ENCODE measurements at regions not wholly inside any gene's neighbourhood (a gene's known extent, or its start where the extent isn't known, plus 50 kb on each side); places are given as distances from the start of the nearest gene placed in this dataset.

DNA sequence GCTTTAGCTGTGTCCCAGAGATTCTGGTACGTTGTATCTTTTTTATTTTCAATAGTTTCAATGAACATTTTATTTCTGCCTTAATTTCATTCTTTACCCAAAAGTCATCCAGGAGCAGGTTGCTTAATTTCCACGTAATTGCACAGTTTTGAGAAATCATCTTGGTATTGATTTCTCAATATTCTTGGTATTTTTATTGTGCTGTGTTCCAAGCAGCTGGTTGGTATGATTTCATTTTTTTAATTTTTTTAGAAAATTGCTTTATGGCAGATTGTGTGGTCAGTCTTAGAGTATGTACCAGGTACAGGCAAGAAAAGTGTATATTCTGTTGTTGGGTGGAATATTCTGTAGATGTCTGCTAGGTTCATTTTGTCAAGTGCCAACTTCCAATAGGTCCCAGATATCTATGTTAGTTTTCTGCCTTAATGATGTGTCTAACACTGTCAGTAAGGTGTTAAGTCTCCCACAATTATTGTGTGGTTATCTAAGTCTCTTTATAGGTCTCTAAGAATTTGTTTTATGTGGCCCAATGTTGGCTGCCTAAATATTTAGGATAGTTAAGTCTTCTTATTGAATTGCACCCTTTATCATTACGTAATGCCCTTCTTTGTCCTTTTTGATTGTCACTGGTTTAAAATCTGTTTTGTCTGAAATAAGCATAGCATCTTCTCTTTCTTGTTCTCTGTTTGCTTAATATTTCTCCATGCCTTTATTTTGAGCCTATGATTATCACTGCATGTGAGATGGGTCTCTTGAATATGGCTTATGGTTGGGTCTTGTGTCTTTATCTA is 366.9 kb upstream of the IRAK1BP1 start:
- Histone ChIP-seq H3K4me3 (no peak overlapping the region), H3K9me3 (no peaks in the 10 kb centered on the region), H3K27me3 (no peaks in the 10 kb centered on the region), H3K27ac (no peak overlapping the region), H3K4me1 (no peaks in the 10 kb centered on the region), H3K36me3 (no peaks in the 10 kb centered on the region)
- TF ChIP-seq, protein P1, sequence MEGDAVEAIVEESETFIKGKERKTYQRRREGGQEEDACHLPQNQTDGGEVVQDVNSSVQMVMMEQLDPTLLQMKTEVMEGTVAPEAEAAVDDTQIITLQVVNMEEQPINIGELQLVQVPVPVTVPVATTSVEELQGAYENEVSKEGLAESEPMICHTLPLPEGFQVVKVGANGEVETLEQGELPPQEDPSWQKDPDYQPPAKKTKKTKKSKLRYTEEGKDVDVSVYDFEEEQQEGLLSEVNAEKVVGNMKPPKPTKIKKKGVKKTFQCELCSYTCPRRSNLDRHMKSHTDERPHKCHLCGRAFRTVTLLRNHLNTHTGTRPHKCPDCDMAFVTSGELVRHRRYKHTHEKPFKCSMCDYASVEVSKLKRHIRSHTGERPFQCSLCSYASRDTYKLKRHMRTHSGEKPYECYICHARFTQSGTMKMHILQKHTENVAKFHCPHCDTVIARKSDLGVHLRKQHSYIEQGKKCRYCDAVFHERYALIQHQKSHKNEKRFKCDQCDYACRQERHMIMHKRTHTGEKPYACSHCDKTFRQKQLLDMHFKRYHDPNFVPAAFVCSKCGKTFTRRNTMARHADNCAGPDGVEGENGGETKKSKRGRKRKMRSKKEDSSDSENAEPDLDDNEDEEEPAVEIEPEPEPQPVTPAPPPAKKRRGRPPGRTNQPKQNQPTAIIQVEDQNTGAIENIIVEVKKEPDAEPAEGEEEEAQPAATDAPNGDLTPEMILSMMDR (IDR thresholded peaks at IDR 0.05) = no peak
- no peak for TF ChIP-seq POLR2A (IDR thresholded peaks at IDR 0.05)
- TF ChIP-seq POLR2AphosphoS5 (IDR thresholded peaks at IDR 0.05) = no peak
- DNase-seq (ENCODE audit: low spot score in 2 of 2) = no peak
- intact Hi-C loops (cut with DNase I; ENCODE audit: low total_unique reads) = no loop called here

GRCh38 chr6:78502386-78502887 is 364.9 kb upstream of the IRAK1BP1 start:
- Histone ChIP-seq H3K4me3 (no peak overlapping the region), H3K36me3 (no peaks in the 10 kb centered on the region), H3K9me3 (no peaks in the 10 kb centered on the region), H3K27me3 (no peaks in the 10 kb centered on the region), H3K4me1 (no peaks in the 10 kb centered on the region), H3K27ac (no peak overlapping the region)
- intact Hi-C loops (cut with DNase I; ENCODE audit: low total_unique reads) = no loop called here
- TF ChIP-seq, protein P1 (IDR thresholded peaks at IDR 0.05) = no peak
- TF ChIP-seq POLR2A (IDR thresholded peaks at IDR 0.05) (no peak), POLR2AphosphoS5 (IDR thresholded peaks at IDR 0.05) (no peak)
- DNase-seq (ENCODE audit: low spot score in 2 of 2) = no peak

GRCh38 chr6:78505178-78505577 is 362.2 kb upstream of the IRAK1BP1 start:
- H3K27ac ChIP-seq = no peak overlapping the region
- intact Hi-C loops (cut with DNase I; ENCODE audit: low total_unique reads) = no loop called here

GRCh38 chr6:78511009-78511408 is 356.3 kb upstream of the IRAK1BP1 start:
- intact Hi-C loops (cut with DNase I; ENCODE audit: low total_unique reads) = no loop called here
- H3K27me3 ChIP-seq = no peaks in the 10 kb centered on the region
- TF ChIP-seq POLR2A (IDR thresholded peaks at IDR 0.05) = no peak
- TF ChIP-seq POLR2AphosphoS5 (IDR thresholded peaks at IDR 0.05) = no peak
- H3K4me3 ChIP-seq = no peak overlapping the region
- H3K36me3 ChIP-seq = no peaks in the 10 kb centered on the region
- DNase-seq (ENCODE audit: low spot score in 2 of 2) = no peak
- no peaks in the 10 kb centered on the region for H3K4me1 ChIP-seq
- H3K9me3 ChIP-seq = no peaks in the 10 kb centered on the region
- no peak overlapping the region for H3K27ac ChIP-seq

More at GRCh38 chr6:78505178-78505577, 362.2 kb upstream of the IRAK1BP1 start:
- Histone ChIP-seq H3K4me3 (no peak overlapping the region), H3K9me3 (no peaks in the 10 kb centered on the region), H3K27me3 (no peaks in the 10 kb centered on the region), H3K4me1 (no peaks in the 10 kb centered on the region), H3K36me3 (no peaks in the 10 kb centered on the region)
- no peak for DNase-seq (ENCODE audit: low spot score in 2 of 2)
- no peak for TF ChIP-seq POLR2AphosphoS5 (IDR thresholded peaks at IDR 0.05)
- TF ChIP-seq POLR2A (IDR thresholded peaks at IDR 0.05) = no peak
- TF ChIP-seq, protein P1 (IDR thresholded peaks at IDR 0.05) = no peak

DNA sequence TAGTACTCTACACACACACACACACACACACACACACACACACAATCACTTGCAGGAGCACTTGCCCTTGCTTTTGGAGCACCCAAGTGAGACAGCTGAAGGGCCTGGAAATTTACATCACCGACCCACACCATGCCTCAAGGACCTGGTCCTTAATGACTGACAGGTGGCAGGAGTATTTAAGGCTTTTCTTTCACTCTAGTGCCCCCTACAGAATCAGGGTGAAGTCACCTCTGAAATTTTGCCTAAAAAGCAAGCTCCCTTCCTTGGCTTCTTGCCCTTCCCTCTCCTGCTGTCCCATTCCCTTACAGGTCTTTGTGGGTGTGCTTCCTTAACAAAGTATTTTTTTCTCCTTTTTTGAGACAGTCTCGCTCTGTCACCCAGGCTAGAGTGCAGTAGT is 353.5 kb upstream of the IRAK1BP1 start:
- Histone ChIP-seq H3K9me3 (no peaks in the 10 kb centered on the region), H3K4me3 (no peak overlapping the region), H3K27ac (no peak overlapping the region), H3K4me1 (no peaks in the 10 kb centered on the region), H3K27me3 (no peaks in the 10 kb centered on the region), H3K36me3 (no peaks in the 10 kb centered on the region)
- TF ChIP-seq, protein P1 (IDR thresholded peaks at IDR 0.05) = no peak
- TF ChIP-seq POLR2A (IDR thresholded peaks at IDR 0.05) (no peak), POLR2AphosphoS5 (IDR thresholded peaks at IDR 0.05) (no peak)
- intact Hi-C loops (cut with DNase I; ENCODE audit: low total_unique reads) = no loop called here
- no peak for DNase-seq (ENCODE audit: low spot score in 2 of 2)

Data from breast epithelium (tissue), 4 donors.